HL-60 (cell line): ENCODE measurements at regions not wholly inside any gene's neighbourhood (a gene's known extent, or its start where the extent isn't known, plus 50 kb on each side); places are given as distances from the start of the nearest gene placed in this dataset.

Experiments
- DNase-seq, 2 experiments: peaks; one replicate each; pipeline ENCODE4 v3.0.0-alpha.2; 2010 to 2020; ENCODE audit warnings: low read depth in 1 of 2, low spot score in 1 of 2
- H3K27ac ChIP-seq: fragments of 250-450 bp; sonication (Bioruptor Pico); replicated peaks from 2 replicates; pipeline ENCODE4 v1.5.1; 2020; ENCODE audit warnings: mild to moderate bottlenecking, moderate library complexity
- H3K27me3 ChIP-seq: fragments of 250-450 bp; sonication (Bioruptor Pico); 2 replicates; pipeline ENCODE4 v1.5.1; 2021; ENCODE audit warnings: mild to moderate bottlenecking, moderate library complexity; ENCODE audit not compliant: insufficient read depth, poor library complexity, severe bottlenecking
- H3K4me3 ChIP-seq: replicated peaks from 2 replicates; pipeline ENCODE4 v1.5.1; 2011; ENCODE audit warnings: mild to moderate bottlenecking, control low read depth, low read length; ENCODE audit not compliant: insufficient read depth
- CTCF ChIP-seq: IDR thresholded peaks from one replicate; pipeline ENCODE4 v1.5.1; 2011; ENCODE audit warnings: low read length, control low read depth, inconsistent platforms; ENCODE audit not compliant: insufficient read depth
- GABPA ChIP-seq: IDR thresholded peaks from 2 replicates; pipeline ENCODE4 v1.6.1; 2012; ENCODE audit warnings: low read depth
- POLR2AphosphoS5 ChIP-seq: IDR thresholded peaks from 2 replicates; pipeline ENCODE4 v1.6.1; 2012; ENCODE audit warnings: low read depth
- SPI1 ChIP-seq: IDR thresholded peaks from 2 replicates; pipeline ENCODE4 v1.6.1; 2012; ENCODE audit warnings: low read depth, mild to moderate bottlenecking, borderline replicate concordance
- TF ChIP-seq, protein P1 (sequence below): IDR thresholded peaks from 2 replicates; pipeline ENCODE4 v1.6.1; 2012; ENCODE audit warnings: low read depth; ENCODE audit not compliant: insufficient replicate concordance

GRCh38 chr15:39512643-39513042 lies 68.2 kb upstream of the THBS1 start:
- no peaks in the 10 kb centered on the region for H3K27me3 ChIP-seq
- DNase-seq, result no peak

GRCh38 chr15:39513936-39514335 lies 66.9 kb upstream of the THBS1 start:
- DNase-seq, result no peak
- H3K4me3 ChIP-seq, result no peak overlapping the region
- no peaks in the 10 kb centered on the region for H3K27me3 ChIP-seq
- TF ChIP-seq POLR2AphosphoS5, result no peak
- no peak for TF ChIP-seq CTCF
- TF ChIP-seq, protein P1, sequence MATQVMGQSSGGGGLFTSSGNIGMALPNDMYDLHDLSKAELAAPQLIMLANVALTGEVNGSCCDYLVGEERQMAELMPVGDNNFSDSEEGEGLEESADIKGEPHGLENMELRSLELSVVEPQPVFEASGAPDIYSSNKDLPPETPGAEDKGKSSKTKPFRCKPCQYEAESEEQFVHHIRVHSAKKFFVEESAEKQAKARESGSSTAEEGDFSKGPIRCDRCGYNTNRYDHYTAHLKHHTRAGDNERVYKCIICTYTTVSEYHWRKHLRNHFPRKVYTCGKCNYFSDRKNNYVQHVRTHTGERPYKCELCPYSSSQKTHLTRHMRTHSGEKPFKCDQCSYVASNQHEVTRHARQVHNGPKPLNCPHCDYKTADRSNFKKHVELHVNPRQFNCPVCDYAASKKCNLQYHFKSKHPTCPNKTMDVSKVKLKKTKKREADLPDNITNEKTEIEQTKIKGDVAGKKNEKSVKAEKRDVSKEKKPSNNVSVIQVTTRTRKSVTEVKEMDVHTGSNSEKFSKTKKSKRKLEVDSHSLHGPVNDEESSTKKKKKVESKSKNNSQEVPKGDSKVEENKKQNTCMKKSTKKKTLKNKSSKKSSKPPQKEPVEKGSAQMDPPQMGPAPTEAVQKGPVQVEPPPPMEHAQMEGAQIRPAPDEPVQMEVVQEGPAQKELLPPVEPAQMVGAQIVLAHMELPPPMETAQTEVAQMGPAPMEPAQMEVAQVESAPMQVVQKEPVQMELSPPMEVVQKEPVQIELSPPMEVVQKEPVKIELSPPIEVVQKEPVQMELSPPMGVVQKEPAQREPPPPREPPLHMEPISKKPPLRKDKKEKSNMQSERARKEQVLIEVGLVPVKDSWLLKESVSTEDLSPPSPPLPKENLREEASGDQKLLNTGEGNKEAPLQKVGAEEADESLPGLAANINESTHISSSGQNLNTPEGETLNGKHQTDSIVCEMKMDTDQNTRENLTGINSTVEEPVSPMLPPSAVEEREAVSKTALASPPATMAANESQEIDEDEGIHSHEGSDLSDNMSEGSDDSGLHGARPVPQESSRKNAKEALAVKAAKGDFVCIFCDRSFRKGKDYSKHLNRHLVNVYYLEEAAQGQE, result no peak
- no peak for TF ChIP-seq GABPA
- no peak for TF ChIP-seq SPI1
- H3K27ac ChIP-seq, result no peak overlapping the region

More at GRCh38 chr15:39512643-39513042, 68.2 kb upstream of the THBS1 start:
- Histone ChIP-seq H3K27ac (no peak overlapping the region), H3K4me3 (no peak overlapping the region)
- TF ChIP-seq GABPA (no peak), POLR2AphosphoS5 (no peak), SPI1 (no peak)

DNA sequence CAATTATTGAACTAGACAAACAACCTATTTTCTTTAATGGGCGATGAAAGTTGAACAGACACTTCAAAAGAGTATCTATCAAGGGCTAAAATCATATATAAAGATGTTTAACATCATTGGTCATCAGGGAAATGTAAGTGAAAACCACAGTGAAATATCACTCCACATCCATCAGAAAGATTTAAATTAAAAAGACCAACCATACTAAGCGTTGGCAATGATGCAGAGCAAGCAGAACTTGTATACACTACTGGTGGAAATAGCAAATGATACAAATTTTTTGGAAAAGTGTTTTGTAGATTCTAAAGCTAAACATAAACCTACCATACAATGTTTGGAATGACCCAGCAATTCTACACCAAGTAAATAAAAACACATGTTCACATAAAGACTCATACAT lies 65.9 kb upstream of the THBS1 start:
- TF ChIP-seq SPI1 (no peak), GABPA (no peak), CTCF (no peak), POLR2AphosphoS5 (no peak)
- TF ChIP-seq, protein P1, result no peak
- Histone ChIP-seq H3K27ac (no peak overlapping the region), H3K4me3 (no peak overlapping the region), H3K27me3 (no peaks in the 10 kb centered on the region)
- DNase-seq, result no peak

GRCh38 chr15:39515765-39516164 lies 65.1 kb upstream of the THBS1 start:
- Histone ChIP-seq H3K4me3 (no peak overlapping the region), H3K27me3 (no peaks in the 10 kb centered on the region), H3K27ac (no peak overlapping the region)
- no peak for DNase-seq
- TF ChIP-seq SPI1 (no peak), CTCF (no peak), GABPA (no peak), POLR2AphosphoS5 (no peak)
- TF ChIP-seq, protein P1, result no peak
